Erythroblast (primary cell): ENCODE measurements at regions not wholly inside any gene's neighbourhood (a gene's known extent, or its start where the extent isn't known, plus 50 kb on each side); places are given as distances from the start of the nearest gene placed in this dataset.

Experiments used
- DNase-seq, 2 experiments: peaks; one replicate each; lab custom pipeline; 2025; lab: John Stamatoyannopoulos, UW
- GATA1 ChIP-seq: IDR thresholded peaks from 2 replicates; pipeline ENCODE4 v1.6.1; 2011; ENCODE audit warnings: low read depth, mild to moderate bottlenecking, control low read depth, low read length, moderate library complexity
- POLR2A ChIP-seq: IDR thresholded peaks from 2 replicates; pipeline ENCODE4 v1.6.1; 2011; ENCODE audit warnings: mild to moderate bottlenecking, low read length

- no peak for TF ChIP-seq POLR2A
- no peak for TF ChIP-seq GATA1
- no peak for DNase-seq
Observed at GRCh38 chr10:21311426-21311825, 214.1 kb downstream of the SKIDA1 start.

GRCh38 chr10:21309427-21309826 lies 216.1 kb downstream of the SKIDA1 start:
- DNase-seq = no peak

GRCh38 chr10:21308946-21309345 lies 216.5 kb downstream of the SKIDA1 start:
- TF ChIP-seq POLR2A (no peak), GATA1 (no peak)

More at GRCh38 chr10:21309427-21309826, 216.1 kb downstream of the SKIDA1 start:
- TF ChIP-seq GATA1 = no peak
- TF ChIP-seq POLR2A = no peak

GRCh38 chr10:21308018-21308417 lies 217.5 kb downstream of the SKIDA1 start:
- no peak for DNase-seq
- TF ChIP-seq GATA1 (no peak), POLR2A (no peak)

More at GRCh38 chr10:21308946-21309345, 216.5 kb downstream of the SKIDA1 start:
- DNase-seq = no peak

GRCh38 chr10:21304608-21305007 lies 220.9 kb downstream of the SKIDA1 start:
- TF ChIP-seq POLR2A (no peak), GATA1 (no peak)
- DNase-seq = no peak

- no peak for DNase-seq
- TF ChIP-seq GATA1 (no peak), POLR2A (no peak)
Observed at GRCh38 chr10:21304198-21304597, 221.3 kb downstream of the SKIDA1 start.

- no peak for DNase-seq
- no peak for TF ChIP-seq POLR2A
- TF ChIP-seq GATA1 = no peak
Observed at GRCh38 chr10:21300551-21300950, 224.9 kb downstream of the SKIDA1 start.

- DNase-seq = no peak
- no peak for TF ChIP-seq POLR2A
- no peak for TF ChIP-seq GATA1
Observed at GRCh38 chr10:21299330-21299729, 226.2 kb downstream of the SKIDA1 start.

GRCh38 chr10:21298701-21299100 lies 226.8 kb downstream of the SKIDA1 start:
- DNase-seq = no peak
- TF ChIP-seq POLR2A = no peak
- no peak for TF ChIP-seq GATA1

- DNase-seq = no peak
Observed at GRCh38 chr10:21297603-21298383, 227.7 kb downstream of the SKIDA1 start.

GRCh38 chr10:21296575-21297355 lies 228.7 kb downstream of the SKIDA1 start:
- TF ChIP-seq GATA1 (no peak), POLR2A (no peak)
- no peak for DNase-seq

More at GRCh38 chr10:21297603-21298383, 227.7 kb downstream of the SKIDA1 start:
- TF ChIP-seq GATA1 (no peak), POLR2A (no peak)

- DNase-seq = no peak
- TF ChIP-seq POLR2A = no peak
- no peak for TF ChIP-seq GATA1
Observed at GRCh38 chr10:21293518-21294356, 231.7 kb downstream of the SKIDA1 start.

GRCh38 chr10:21292763-21293517 lies 232.5 kb downstream of the SKIDA1 start:
- no peak for DNase-seq
- TF ChIP-seq POLR2A (no peak), GATA1 (no peak)
